HFFc6 (cell line): ENCODE measurements at regions not wholly inside any gene's neighbourhood (a gene's known extent, or its start where the extent isn't known, plus 50 kb on each side); places are given as distances from the start of the nearest gene placed in this dataset.

ENCODE experiments used
- DNase-seq: peaks from one replicate; pipeline ENCODE4 v3.0.0-alpha.2; 2018
- H3K27ac Mint-ChIP-seq: 2 replicates; pipeline ENCODE4 v1.8.0; 2020; ENCODE audit warnings: mild to moderate bottlenecking, mixed read lengths
- H3K27me3 Mint-ChIP-seq: 2 replicates; pipeline ENCODE4 v1.8.0; 2021; ENCODE audit warnings: mild to moderate bottlenecking, moderate library complexity, mixed read lengths; ENCODE audit not compliant: insufficient read depth
- H3K36me3 Mint-ChIP-seq: 2 replicates; pipeline ENCODE4 v1.8.0; 2021; ENCODE audit warnings: low read depth, mixed read lengths
- H3K4me1 Mint-ChIP-seq: 2 replicates; pipeline ENCODE4 v1.8.0; 2020; ENCODE audit warnings: low read depth, mixed read lengths
- H3K4me3 Mint-ChIP-seq: 2 replicates; pipeline ENCODE4 v1.8.0; 2020; ENCODE audit warnings: mild to moderate bottlenecking, moderate library complexity, mixed read lengths
- H3K9me3 Mint-ChIP-seq: 2 replicates; pipeline ENCODE4 v1.8.0; 2020; ENCODE audit warnings: mild to moderate bottlenecking, mixed read lengths
- CTCF ChIP-seq: fragments of 200-600 bp; sonication (generic); IDR thresholded peaks from 2 replicates; pipeline ENCODE4 v1.5.0; 2021; ENCODE audit warnings: antibody characterized with exemption, mild to moderate bottlenecking

GRCh38 chr22:35152316-35152715, 86.4 kb downstream of the ISX start:
- no peaks in the 10 kb centered on the region for H3K9me3 Mint-ChIP-seq
- peaks cover 6% of the 10 kb centered on the region for H3K4me1 Mint-ChIP-seq
- TF ChIP-seq CTCF, result no peak
- peaks cover 12% of the 10 kb centered on the region for H3K27me3 Mint-ChIP-seq
- no peak overlapping the region for H3K27ac Mint-ChIP-seq
- H3K4me3 Mint-ChIP-seq, result no peak overlapping the region
- no peaks in the 10 kb centered on the region for H3K36me3 Mint-ChIP-seq
- DNase-seq, result no peak

GRCh38 chr22:35154937-35155387, 89.0 kb downstream of the ISX start:
- Mint-ChIP-seq H3K4me3 (no peak overlapping the region), H3K4me1 (peaks cover 6% of the 10 kb centered on the region), H3K9me3 (no peaks in the 10 kb centered on the region), H3K27me3 (peaks cover 12% of the 10 kb centered on the region), H3K36me3 (no peaks in the 10 kb centered on the region), H3K27ac (no peak overlapping the region)
- peak; percentile 20 for DNase-seq
- TF ChIP-seq CTCF, result peak; percentile 84

GRCh38 chr22:35155403-35156025, 89.6 kb downstream of the ISX start:
- Mint-ChIP-seq H3K27me3 (peaks cover 12% of the 10 kb centered on the region), H3K4me3 (no peak overlapping the region), H3K27ac (no peak overlapping the region), H3K36me3 (no peaks in the 10 kb centered on the region), H3K4me1 (peaks cover 6% of the 10 kb centered on the region), H3K9me3 (no peaks in the 10 kb centered on the region)
- TF ChIP-seq CTCF, result no peak
- DNase-seq, result no peak

GRCh38 chr22:35156945-35157344, 91.0 kb downstream of the ISX start:
- peaks cover 12% of the 10 kb centered on the region for H3K27me3 Mint-ChIP-seq
- H3K36me3 Mint-ChIP-seq, result no peaks in the 10 kb centered on the region
- H3K9me3 Mint-ChIP-seq, result no peaks in the 10 kb centered on the region
- peaks cover 6% of the 10 kb centered on the region for H3K4me1 Mint-ChIP-seq
- DNase-seq, result no peak
- H3K27ac Mint-ChIP-seq, result no peak overlapping the region
- no peak for TF ChIP-seq CTCF
- peak overlapping the region; percentile 75 for H3K4me3 Mint-ChIP-seq

- Mint-ChIP-seq H3K4me1 (peaks cover 6% of the 10 kb centered on the region), H3K27ac (no peak overlapping the region), H3K4me3 (no peak overlapping the region), H3K9me3 (no peaks in the 10 kb centered on the region), H3K36me3 (no peaks in the 10 kb centered on the region), H3K27me3 (peaks cover 8% of the 10 kb centered on the region)
- no peak for DNase-seq
- no peak for TF ChIP-seq CTCF
Observed at GRCh38 chr22:35158336-35158735, 92.4 kb downstream of the ISX start.
